Stomach (tissue), 8 donors: ENCODE measurements at regions not wholly inside any gene's neighbourhood (a gene's known extent, or its start where the extent isn't known, plus 50 kb on each side); places are given as distances from the start of the nearest gene placed in this dataset.

ENCODE experiments used
- DNase-seq, 2 donors: peaks; one replicate each; pipeline versions ENCODE4 v3.0.0 to v3.0.0-alpha.2; 2013 to 2019
- H3K27ac ChIP-seq, 5 donors: fragments of 200-600 bp in 4 of 5; sonication (generic) in 4 of 5; one replicate each; pipeline ENCODE4 v1.5.1; 2013 to 2019; ENCODE audit warnings: mild to moderate bottlenecking in 1 of 5, moderate library complexity in 1 of 5
- H3K27me3 ChIP-seq, 3 donors: fragments of 200-600 bp; sonication (generic); one replicate each; pipeline ENCODE4 v1.5.1; 2017 to 2019; ENCODE audit warnings: mixed run types in 1 of 3
- H3K36me3 ChIP-seq, 4 donors: fragments of 200-600 bp; sonication (generic); 1 replicate in 3 of 4; 2 replicates in 1 of 4; pipeline ENCODE4 v1.5.1; 2016 to 2019
- H3K4me1 ChIP-seq, 4 donors: fragments of 200-600 bp; sonication (generic); one replicate each; pipeline ENCODE4 v1.5.1; 2016 to 2019
- H3K4me3 ChIP-seq, 4 donors: fragments of 200-600 bp; sonication (generic) in 3 of 4; one replicate each; pipeline ENCODE4 v1.5.1; 2016 to 2019; ENCODE audit warnings: mild to moderate bottlenecking in 1 of 4
- H3K9me3 ChIP-seq, 4 donors: fragments of 200-600 bp; sonication (generic); one replicate each; pipeline ENCODE4 v1.5.1; 2016 to 2019
- EP300 ChIP-seq: sonication (generic); formaldehyde crosslinking; IDR thresholded peaks from one replicate; pipeline ENCODE4 v1.6.1; 2017; ENCODE audit warnings: antibody characterized with exemption
- POLR2A ChIP-seq, 4 donors: fragments of 450-650 bp; IDR thresholded peaks; one replicate each; pipeline ENCODE4 v1.6.1; 2016; ENCODE audit warnings: antibody characterized with exemption in 4 of 4, control low read depth in 2 of 4, mild to moderate bottlenecking in 1 of 4, moderate library complexity in 1 of 4
- POLR2AphosphoS5 ChIP-seq, 3 donors: sonication (generic); formaldehyde crosslinking; IDR thresholded peaks; one replicate each; pipeline ENCODE4 v1.6.1; 2016; ENCODE audit warnings: antibody characterized with exemption in 3 of 3
- WGBS, 5 donors: extraction: QIAGEN DNeasy Blood & Tissue Kit in 3 of 5; methylation state at CpG; one replicate each; pipeline versions ENCODE4 v1.1.5 to v1.1.7; 2013 to 2018; 5-methylcytosine and 5-hydroxymethylcytosine counted together
- intact Hi-C: fragments of 100-400 bp; cut with DNase I; formaldehyde crosslinking; loops from one replicate; pipeline ENCODE4 v1.15.1; 2023; ENCODE audit warnings: low total_unique reads
- TF ChIP-seq, protein P1 (sequence below), 7 experiments: fragments of 450-650 bp in 4 of 7; fragments of 200-600 bp in 3 of 7; sonication (generic) in 3 of 7; IDR thresholded peaks; one replicate each; pipeline ENCODE4 v1.5.1; 2016 to 2019; ENCODE audit warnings: antibody characterized with exemption in 7 of 7, control low read depth in 2 of 7, mild to moderate bottlenecking in 1 of 7
- donor health status: healthy with polysubstance abuse.
- donor health status: Bipolar disorder and iron deficiency.
- donor health status: healthy.

DNA sequence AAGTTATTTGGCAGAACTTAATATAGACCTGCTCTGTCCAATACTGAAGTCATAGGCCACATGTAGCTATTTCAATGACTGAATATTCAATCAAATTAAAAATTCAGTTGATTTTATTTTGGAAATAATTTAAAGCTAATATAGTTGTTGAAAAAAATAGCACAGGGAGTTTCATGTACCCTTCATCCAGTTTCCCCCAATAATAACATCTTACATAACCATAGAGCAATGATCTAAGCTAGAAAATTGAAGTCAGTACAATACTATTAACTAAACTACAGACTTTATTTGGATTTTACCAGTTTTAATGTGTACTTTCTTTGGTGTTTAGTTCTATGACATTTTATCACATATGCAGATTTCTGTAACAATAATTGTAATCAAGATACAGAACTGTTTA lies 212.2 kb upstream of the HDDC2 start:
- Histone ChIP-seq H3K4me3 (no peak overlapping the region), H3K9me3 (peaks cover 0 to 3% (median 0%) of the 10 kb centered on the region in 4 donors), H3K4me1 (no peaks in the 10 kb centered on the region), H3K27ac (no peak overlapping the region), H3K36me3 (no peaks in the 10 kb centered on the region), H3K27me3 (no peaks in the 10 kb centered on the region)
- intact Hi-C loops, result no loop called here
- TF ChIP-seq EP300, result no peak
- no peak for TF ChIP-seq POLR2A (IDR thresholded peaks at IDR 0.05)
- TF ChIP-seq POLR2AphosphoS5 (IDR thresholded peaks at IDR 0.05), result no peak
- TF ChIP-seq, protein P1, sequence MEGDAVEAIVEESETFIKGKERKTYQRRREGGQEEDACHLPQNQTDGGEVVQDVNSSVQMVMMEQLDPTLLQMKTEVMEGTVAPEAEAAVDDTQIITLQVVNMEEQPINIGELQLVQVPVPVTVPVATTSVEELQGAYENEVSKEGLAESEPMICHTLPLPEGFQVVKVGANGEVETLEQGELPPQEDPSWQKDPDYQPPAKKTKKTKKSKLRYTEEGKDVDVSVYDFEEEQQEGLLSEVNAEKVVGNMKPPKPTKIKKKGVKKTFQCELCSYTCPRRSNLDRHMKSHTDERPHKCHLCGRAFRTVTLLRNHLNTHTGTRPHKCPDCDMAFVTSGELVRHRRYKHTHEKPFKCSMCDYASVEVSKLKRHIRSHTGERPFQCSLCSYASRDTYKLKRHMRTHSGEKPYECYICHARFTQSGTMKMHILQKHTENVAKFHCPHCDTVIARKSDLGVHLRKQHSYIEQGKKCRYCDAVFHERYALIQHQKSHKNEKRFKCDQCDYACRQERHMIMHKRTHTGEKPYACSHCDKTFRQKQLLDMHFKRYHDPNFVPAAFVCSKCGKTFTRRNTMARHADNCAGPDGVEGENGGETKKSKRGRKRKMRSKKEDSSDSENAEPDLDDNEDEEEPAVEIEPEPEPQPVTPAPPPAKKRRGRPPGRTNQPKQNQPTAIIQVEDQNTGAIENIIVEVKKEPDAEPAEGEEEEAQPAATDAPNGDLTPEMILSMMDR (IDR thresholded peaks at IDR 0.05), result no peak
- DNase-seq, result no peak

DNA sequence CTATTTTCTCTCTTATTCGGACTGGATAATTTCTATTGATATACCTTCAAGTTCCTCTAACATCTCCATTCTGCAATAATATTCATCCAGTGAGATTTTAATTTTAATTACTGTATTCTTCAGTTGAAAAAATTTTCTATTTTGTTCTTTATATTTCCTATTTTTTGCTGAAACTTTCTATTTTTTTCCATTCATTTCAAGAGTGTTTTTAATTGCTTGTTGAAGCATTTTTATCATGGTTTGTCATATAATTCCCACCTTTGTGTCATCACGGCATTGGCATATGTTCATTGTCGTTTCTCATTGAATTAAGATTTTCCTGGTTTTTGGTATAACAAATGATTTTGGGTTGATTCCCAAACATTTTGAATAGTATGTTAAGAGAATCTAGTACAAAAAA lies 214.9 kb upstream of the HDDC2 start:
- Histone ChIP-seq H3K36me3 (no peaks in the 10 kb centered on the region), H3K4me3 (no peak overlapping the region), H3K27ac (no peak overlapping the region), H3K4me1 (no peaks in the 10 kb centered on the region), H3K9me3 (peaks cover 0 to 3% (median 0%) of the 10 kb centered on the region in 4 donors), H3K27me3 (no peaks in the 10 kb centered on the region)
- intact Hi-C loops, result no loop called here
- WGBS, 5 donors, result 84 to 92% (median 91%) methylated on average over 3 of the region's 3 CpGs
- no peak for TF ChIP-seq POLR2AphosphoS5 (IDR thresholded peaks at IDR 0.05)
- TF ChIP-seq, protein P1 (IDR thresholded peaks at IDR 0.05), result no peak
- no peak for DNase-seq

DNA sequence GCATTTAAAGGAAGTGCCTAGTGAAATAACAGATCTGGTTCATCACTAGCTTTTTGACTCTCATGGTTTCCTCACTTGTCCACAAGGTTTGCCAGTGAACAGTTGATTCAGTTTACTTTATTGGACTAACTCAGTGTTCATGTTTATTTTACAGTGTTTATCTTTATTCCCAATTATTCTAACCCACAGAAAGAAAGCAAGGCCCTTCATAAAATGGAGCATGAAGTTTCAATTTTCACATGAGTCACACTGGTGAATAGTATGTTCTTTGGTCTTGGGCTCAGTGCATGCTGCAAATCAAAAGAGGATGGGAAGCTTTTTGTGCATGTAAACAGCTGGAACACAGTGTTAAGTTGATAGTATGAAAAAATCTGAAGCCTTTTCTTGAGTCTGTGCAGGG lies 217.6 kb upstream of the HDDC2 start:
- Histone ChIP-seq H3K27ac (no peak overlapping the region), H3K36me3 (no peaks in the 10 kb centered on the region), H3K27me3 (no peaks in the 10 kb centered on the region), H3K4me1 (no peaks in the 10 kb centered on the region), H3K9me3 (peaks cover 0 to 3% (median 0%) of the 10 kb centered on the region in 4 donors), H3K4me3 (no peak overlapping the region)
- intact Hi-C loops, result no loop called here
- TF ChIP-seq, protein P1 (IDR thresholded peaks at IDR 0.05), result no peak
- TF ChIP-seq POLR2A (IDR thresholded peaks at IDR 0.05), result no peak
- no peak for TF ChIP-seq POLR2AphosphoS5 (IDR thresholded peaks at IDR 0.05)
- no peak for TF ChIP-seq EP300
- DNase-seq, result no peak

DNA sequence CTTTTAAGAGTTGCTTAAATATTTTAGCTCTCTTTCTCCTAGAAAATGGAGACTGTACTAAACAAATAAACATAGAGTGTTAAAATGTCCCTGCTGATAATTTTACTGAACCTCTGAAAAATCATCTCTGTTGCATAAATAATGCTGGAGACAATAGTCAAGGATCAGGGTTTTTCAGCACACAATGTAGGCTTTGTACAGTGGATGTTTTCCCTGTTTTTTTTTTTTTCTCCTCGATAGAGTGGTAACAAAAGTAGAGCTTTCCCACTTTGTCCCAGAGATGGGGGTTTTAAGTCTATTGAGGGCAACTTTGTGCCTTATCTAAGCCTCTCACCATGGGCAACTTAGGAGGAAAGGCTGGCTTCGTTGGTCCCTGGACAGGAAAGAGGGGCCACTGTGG lies 222.6 kb upstream of the HDDC2 start:
- Histone ChIP-seq H3K27ac (no peak overlapping the region), H3K4me1 (no peaks in the 10 kb centered on the region), H3K4me3 (no peak overlapping the region), H3K36me3 (no peaks in the 10 kb centered on the region), H3K27me3 (peaks cover 0 to 9% (median 7%) of the 10 kb centered on the region in 3 donors), H3K9me3 (no peaks in the 10 kb centered on the region)
- intact Hi-C loops, result no loop called here
- WGBS, 5 donors, result 11 to 35% (median 17%) methylated on average over 2 of the region's 2 CpGs
- DNase-seq, result no peak
- TF ChIP-seq, protein P1 (IDR thresholded peaks at IDR 0.05), result no peak
- TF ChIP-seq EP300 (no peak), POLR2A (IDR thresholded peaks at IDR 0.05) (no peak), POLR2AphosphoS5 (IDR thresholded peaks at IDR 0.05) (no peak)
